Stimulated activated naive CD4-positive, alpha-beta T cell (primary cell): ENCODE measurements at regions not wholly inside any gene's neighbourhood (a gene's known extent, or its start where the extent isn't known, plus 50 kb on each side); places are given as distances from the start of the nearest gene placed in this dataset.
"Not testable (repeated sequence)": the region's sequence is repeated elsewhere in the genome, so short reads cannot be mapped to it uniquely, and the experiment has no call there.

Source experiments
- DNase-seq, 6 experiments: peaks; one replicate each; lab custom pipeline; 2025; lab: John Stamatoyannopoulos, UW

DNA sequence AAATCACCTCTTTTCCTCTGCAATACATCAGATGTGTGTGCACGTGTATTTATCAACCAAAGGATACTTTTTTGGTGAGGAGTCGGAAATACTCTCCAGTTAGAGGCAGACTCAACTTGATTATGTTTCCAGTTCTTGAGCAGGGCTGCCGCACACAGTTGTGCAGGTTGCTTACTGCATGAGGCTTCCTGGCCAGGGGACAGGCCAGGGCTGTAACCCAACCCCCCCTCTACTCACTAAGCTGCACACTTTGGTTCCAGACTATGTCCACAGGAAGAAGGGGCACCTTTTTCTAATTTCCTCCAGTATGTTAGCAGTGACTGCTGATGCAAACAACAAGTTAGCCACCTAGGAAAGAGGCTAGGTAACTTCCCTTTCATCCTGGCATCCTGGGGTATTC is 476.9 kb upstream of the TBL1XR1 start:
- DNase-seq = no peak

DNA sequence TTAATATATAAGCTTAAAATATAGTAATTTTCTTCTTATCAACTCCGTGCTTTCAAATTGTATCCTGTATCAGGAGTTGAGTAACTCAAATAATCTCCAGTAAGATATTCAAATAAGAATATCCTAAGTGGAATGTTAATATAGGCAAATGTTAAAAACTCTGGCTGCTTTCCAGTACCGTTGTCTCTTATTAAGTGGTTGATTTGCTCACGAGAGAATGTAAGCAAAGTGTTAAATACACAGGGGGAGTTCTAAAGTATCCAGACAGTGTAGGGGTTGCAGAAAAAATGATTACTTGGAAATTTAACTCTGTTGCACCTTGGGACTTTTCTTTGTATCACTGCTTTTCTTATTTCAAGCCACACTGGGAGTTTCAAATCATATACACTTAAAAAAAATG is 478.9 kb upstream of the TBL1XR1 start:
- no peak for DNase-seq

DNA sequence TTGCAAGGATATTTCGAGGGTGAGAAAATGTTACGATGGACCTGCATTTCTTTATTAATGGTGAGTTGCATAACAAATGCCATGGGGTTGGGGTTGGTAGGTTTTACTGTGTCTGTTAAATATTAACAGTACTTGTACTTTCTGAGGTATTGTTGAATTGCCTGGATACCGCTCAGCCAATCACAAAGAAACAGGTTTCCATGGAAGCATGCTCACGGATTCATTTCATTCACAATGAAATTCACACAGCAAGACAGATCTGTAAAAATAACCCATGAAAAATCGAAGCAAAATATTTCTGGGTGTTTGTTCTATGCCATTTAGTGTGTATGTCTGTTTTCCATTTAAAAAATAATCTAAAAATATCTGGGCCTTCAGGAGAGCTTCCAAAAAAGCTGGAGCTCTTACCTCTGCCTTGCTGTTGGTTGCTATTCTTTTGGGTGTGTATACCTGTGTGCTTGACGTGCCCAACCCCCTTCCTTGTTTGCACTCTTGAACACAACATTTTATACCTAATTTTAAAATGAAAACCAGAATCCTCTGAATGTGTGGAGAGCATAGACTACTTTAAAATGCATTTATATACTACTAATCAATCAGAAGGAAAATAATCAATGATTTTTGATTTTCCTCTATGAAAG is 479.8 kb upstream of the TBL1XR1 start:
- DNase-seq = no peak

- no peak for DNase-seq
These were observed 482.5 kb upstream of the TBL1XR1 start for GRCh38 chr3:177679568-177680471.

DNA sequence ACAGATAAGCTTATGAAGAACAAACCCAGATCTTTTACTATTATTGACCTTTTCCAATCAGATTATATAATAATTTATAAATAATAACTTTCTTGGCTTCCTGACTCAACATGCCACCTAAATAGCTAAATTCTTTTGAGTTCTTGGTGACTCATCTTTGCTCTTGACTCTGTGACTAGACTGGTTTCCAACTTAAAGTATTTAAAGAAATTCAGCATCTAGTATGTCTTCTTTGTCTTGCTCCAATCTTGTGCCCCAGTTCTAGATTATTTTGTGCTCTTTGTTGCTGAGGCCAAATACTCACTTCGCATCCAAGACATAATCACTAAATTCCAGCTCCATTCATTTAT is 483.2 kb upstream of the TBL1XR1 start:
- no peak for DNase-seq

GRCh38 chr3:177681156-177681555 is 483.9 kb upstream of the TBL1XR1 start:
- no peak for DNase-seq

DNA sequence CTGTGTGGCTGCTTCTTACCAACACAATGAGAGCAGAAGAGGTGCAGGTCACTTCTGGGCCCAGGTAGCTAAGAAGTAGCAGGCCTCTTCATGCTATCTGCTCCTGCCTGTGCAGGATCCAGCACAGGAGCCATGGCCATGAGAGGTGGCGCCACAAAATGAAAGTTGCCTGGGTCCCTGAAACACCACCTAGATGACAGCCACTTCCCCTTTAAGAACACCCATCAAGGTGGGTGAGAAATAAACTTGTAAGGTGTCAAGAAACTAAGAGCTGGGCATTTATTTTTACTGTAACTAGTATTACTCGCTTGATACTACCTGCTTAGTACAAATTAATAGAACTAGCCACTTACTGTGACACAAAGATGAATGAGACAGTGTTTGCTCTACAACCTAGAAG is 484.6 kb upstream of the TBL1XR1 start:
- DNase-seq = no peak

DNA sequence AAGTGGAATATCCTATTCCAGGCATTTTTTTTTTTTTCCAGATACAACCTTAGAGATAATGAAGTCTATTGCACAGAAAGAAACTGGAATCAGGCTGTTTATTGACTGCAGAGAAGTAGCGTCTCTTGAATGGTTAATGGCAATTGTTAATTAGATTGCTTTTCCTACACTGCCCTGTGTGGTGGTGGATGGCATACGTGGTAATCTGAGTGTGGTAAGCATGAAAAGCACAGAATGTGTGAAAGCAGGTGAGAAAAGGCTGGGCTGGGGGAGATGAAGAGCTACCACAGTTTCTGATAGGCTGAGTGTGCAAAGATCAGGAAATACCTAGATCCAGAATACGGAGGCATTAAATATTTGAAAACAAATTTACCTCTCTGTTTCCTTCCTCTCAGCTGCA is 486.3 kb upstream of the TBL1XR1 start:
- DNase-seq = no peak

DNA sequence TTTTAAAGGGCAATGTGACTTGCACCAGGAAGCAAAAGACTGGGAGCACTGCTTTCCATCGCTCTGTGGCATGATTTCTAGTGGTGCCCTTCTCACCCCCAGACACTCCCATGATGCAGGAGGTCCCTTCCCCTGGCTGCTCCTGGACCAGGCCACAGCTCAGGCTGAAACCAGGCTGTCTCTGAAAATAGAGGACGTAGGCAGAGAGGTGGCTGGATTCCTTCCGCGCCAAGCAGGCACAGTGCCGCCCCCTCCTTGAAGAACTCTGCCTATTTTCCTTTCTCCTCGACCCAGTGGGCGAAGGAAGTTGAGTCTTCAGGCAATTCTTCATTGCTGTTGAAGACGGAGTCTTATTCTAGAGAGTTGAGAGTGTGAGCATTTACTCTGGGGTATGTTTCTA is 489.4 kb upstream of the TBL1XR1 start:
- DNase-seq = no peak

DNA sequence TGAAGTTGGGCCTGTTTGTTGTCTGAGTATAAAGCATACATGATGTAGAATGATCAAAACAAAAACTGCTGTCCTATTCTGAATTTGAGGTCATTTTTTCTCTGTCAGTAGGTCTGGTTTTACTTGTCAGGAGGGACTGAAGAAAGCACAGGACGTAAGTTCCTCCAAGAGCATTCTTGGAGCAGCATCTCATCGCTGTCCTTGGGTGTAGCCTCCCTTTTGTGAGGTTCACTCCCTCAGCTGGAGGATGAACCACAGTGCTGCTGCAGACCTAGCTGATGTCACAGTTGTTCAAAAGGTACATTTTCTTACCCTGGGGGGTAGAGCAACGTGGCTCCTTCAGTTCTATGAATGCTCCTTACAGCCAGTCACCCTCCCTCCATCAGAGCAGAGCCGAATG is 490.0 kb upstream of the TBL1XR1 start:
- DNase-seq = no peak

DNA sequence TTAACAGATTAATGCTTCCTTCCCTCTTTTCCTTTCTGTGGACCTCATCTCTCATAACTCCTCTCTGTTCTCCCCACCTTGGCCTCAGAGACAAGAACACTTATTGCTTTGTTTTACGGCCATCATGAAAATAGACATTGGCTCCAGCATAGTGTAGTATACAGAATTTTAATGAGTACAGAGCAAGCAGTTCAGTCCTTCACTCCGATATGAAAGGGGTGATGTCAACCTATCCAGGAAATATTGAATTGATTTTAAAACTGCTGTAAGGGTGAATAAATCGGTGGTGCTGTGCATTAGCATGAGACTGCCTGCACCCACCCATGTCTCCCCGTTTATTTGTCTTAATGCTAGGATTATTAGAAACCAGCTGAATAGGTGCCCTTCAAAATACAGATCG is 490.9 kb upstream of the TBL1XR1 start:
- no peak for DNase-seq

DNA sequence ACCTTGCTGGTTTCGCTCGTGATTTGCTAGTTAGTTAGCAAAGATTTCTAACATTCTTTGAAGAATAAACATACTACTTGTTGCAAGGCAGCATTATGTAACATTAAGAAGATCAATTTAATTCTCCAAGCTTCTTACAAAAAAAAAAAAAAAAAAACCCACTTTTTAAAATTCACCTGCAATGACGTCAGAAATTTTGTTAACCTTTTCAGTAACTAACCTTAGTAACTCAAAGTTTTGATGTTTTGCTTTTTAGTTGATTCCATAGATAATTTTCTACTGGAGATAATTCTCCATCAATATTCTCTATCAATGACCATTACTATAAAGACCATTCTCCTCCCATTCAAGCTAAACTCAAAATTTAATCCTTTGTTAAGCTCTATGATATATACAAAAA is 491.8 kb upstream of the TBL1XR1 start:
- no peak for DNase-seq

DNA sequence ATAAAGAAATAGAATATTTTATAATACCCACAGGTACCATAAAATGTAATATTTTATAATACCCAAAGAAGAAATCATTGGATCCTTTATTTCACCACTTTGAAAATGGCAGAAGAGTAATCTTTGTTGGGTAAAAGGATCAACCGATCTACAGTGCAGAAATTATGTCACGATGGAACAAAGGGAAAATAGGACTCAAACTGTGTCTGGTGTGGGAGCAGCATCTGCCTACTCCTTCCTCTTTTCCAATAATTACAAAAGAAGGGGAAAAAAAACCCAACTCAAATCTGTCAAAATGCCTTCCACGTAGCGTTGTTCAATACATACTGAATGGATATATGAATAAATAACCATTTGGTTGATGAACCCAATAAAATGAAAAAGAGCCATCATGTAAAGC is 492.6 kb upstream of the TBL1XR1 start:
- no peak for DNase-seq

DNA sequence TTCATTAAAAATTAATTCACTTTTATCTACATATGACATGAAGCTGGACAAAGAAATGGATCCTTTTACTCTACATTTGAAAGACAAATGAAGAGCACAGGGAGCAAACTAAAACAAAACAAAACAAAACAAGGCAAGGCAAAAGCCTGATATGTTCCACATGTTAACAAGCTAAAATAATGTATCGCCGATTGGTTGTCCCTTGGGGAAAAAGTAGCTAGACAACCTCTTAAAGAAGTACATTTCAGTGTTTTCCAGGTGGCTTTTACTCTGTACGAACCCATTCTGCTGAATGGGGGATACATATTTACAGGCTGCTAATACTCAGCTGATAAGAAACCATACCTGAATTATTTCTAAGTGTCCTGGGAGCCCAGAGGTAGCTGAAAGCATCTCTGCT is 493.0 kb upstream of the TBL1XR1 start:
- DNase-seq = no peak

- DNase-seq = no peak
These were observed 495.2 kb upstream of the TBL1XR1 start for GRCh38 chr3:177692304-177692975.

- no peak for DNase-seq
These were observed 496.5 kb upstream of the TBL1XR1 start for GRCh38 chr3:177693616-177694264.

- no peak for DNase-seq
These were observed 497.0 kb upstream of the TBL1XR1 start for GRCh38 chr3:177694316-177694715.

GRCh38 chr3:177694951-177695350 is 497.7 kb upstream of the TBL1XR1 start:
- no peak for DNase-seq

DNA sequence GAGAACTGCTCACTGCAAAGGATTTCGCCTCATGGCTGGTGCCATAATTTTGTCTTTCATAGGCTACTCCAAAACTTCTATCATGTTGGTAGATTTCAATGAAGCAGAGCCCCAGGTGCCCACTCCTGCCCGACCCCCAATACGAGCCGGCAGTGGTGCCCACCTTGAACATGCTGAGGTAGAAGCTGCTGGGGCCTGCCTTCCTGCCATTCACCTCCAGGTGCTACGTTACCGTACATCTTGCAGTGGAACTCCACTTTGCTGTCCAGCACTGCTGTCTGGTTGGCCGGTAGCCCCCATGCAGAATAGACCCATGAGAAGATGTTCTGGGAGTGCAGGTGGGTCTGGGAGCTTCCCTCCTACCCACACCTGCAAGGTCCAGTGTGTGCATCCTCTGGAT is 502.8 kb upstream of the TBL1XR1 start:
- no peak for DNase-seq

DNA sequence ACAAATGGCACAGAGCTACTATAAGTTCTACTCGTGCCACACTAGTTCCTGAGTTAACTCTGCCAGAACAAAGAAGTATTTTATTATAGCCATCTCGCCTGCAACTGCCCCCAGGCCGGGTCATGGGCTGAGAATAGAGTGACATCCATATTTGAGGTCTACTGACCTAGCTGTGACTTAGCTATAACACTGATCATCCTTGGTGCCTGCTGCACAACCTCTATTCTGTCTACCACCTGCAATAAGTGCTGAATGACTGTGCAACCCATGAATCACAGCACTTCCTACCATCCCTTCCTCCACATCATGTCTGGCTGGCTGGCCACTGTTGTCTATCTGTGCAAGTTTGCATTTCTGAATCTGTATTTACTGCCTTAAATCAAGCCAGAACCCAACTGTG is 506.5 kb upstream of the TBL1XR1 start:
- no peak for DNase-seq

DNA sequence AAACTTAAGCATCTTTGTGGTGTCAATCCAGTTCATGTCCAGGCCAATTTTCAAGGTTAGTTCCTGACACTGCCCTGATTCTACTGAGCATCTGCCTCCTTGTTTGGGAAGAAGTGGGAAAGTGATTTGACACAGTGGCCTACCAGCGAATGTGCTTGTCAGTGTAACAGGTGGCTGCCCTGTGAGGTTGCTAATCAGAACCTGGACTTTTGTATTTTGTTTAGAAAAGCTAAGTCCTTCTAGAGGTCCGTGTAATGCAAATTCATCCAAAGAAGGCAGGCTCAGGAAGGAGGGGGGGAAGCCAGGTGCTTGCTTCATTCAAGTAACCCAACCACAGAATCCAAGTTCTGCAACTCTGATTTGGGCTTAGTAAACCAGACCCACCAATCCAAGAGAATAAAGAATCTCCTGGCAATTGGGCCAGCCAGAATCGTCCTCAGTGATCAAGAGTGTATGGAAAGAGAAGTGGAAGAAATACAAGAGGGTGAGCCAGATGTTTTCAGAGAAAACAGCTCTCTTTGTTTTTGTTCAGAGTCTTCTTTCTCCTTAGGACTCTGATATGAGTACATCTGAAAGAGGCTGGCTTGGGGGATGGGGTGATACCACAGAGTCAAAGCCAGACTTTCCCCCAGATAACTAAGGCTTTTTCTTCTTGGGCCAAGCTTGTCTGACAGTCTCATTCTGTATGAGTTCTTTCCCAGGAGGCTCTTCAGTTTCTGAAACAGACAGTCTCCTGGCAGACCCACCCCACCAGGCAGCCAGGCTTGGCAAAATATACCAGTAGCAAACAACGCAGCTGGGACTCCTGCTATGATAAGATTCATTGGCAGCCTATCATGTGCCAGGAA is 508.9 kb upstream of the TBL1XR1 start:
- no peak for DNase-seq

DNA sequence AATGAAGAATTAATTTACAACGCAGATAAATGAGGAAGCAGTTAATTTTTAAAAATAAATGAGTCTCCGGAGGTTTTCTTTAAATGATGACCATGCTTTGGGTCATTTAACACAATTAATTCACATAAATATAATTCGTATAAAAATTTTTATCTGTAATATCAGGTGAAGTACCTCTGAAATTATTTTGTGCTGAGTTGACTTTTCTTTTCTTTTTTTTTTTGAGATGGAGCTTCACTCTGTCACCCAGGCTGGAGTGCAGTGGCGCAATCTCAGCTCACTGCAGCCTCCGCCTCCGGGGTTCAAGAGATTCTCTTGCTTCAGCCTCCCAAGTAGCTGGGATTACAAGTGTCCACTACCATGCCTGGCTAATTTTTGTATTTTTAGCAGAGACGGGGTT is 512.2 kb upstream of the TBL1XR1 start:
- not testable (repeated sequence) for DNase-seq
